GM10248 (cell line): ENCODE measurements at regions not wholly inside any gene's neighbourhood (a gene's known extent, or its start where the extent isn't known, plus 50 kb on each side); places are given as distances from the start of the nearest gene placed in this dataset.

ENCODE experiments used
- CTCF ChIA-PET: fragments of 300-600 bp; sonication (Branson Sonifier 250); formaldehyde crosslinking; extraction: SDS; loops from one replicate; lab custom pipeline; 2021; ENCODE audit warnings: antibody characterized with exemption; lab: Yijun Ruan, JAX
- POLR2A ChIA-PET: fragments of 350-650 bp; sonication (Branson Sonifier 250); formaldehyde crosslinking; extraction: SDS; loops from one replicate; lab custom pipeline; 2020; ENCODE audit warnings: antibody characterized with exemption; lab: Yijun Ruan, JAX
- DNase-seq: peaks from one replicate; pipeline ENCODE4 v3.0.0; 2012; ENCODE audit errors: extremely low spot score
- CTCF ChIP-seq: IDR thresholded peaks from 2 replicates; pipeline ENCODE4 v1.5.1; 2012; ENCODE audit warnings: mild to moderate bottlenecking, low read depth; ENCODE audit errors: extremely low read depth, missing control alignments, control extremely low read depth

- DNase-seq, result no peak
- POLR2A ChIA-PET, result no interaction called here
- CTCF ChIA-PET, result no interaction called here
- TF ChIP-seq CTCF, result no peak
These were observed 223.8 kb upstream of the BOD1L1 start for GRCh38 chr4:13851085-13851940.

- ChIA-PET CTCF (no interaction called here), POLR2A (no interaction called here)
- TF ChIP-seq CTCF, result no peak
- DNase-seq, result no peak
These were observed 224.9 kb upstream of the BOD1L1 start for GRCh38 chr4:13852411-13852810.

- no peak for TF ChIP-seq CTCF
- DNase-seq, result no peak
- CTCF ChIA-PET, result interaction anchor here (1.6 to 2.1 kb wide), 2 partner anchors 10 to 28 kb away, joined by 3 to 8 read pairs; no protein-coding TSS in a partner anchor
- POLR2A ChIA-PET, result no interaction called here
These were observed 228.9 kb upstream of the BOD1L1 start for GRCh38 chr4:13856387-13856786.

GRCh38 chr4:13857397-13857796 is 229.9 kb upstream of the BOD1L1 start:
- no peak for DNase-seq
- POLR2A ChIA-PET, result no interaction called here
- CTCF ChIA-PET, result interaction anchor here (1.2 to 2.1 kb wide), 3 partner anchors 9 to 29 kb away, joined by 3 to 8 read pairs (median 4); no protein-coding TSS in a partner anchor
- TF ChIP-seq CTCF, result no peak

GRCh38 chr4:13857800-13858199 is 230.3 kb upstream of the BOD1L1 start:
- ChIA-PET POLR2A (no interaction called here), CTCF (interaction anchor here (1.2 to 2.1 kb wide), 3 partner anchors 9 to 29 kb away, joined by 3 to 8 read pairs (median 4); no protein-coding TSS in a partner anchor)
- DNase-seq, result no peak
- no peak for TF ChIP-seq CTCF

- TF ChIP-seq CTCF, result no peak
- CTCF ChIA-PET, result interaction anchor here (1.4 kb wide), 1 partner anchor 205 kb away, joined by 3 read pairs; no protein-coding TSS in a partner anchor
- POLR2A ChIA-PET, result no interaction called here
- DNase-seq, result no peak
These were observed 231.9 kb upstream of the BOD1L1 start for GRCh38 chr4:13859423-13859822.
